Neural cell (in vitro differentiated cells): ENCODE measurements at regions not wholly inside any gene's neighbourhood (a gene's known extent, or its start where the extent isn't known, plus 50 kb on each side); places are given as distances from the start of the nearest gene placed in this dataset.

Experiments
- CTCF ChIP-seq: fragments of 450-650 bp; IDR thresholded peaks from 2 replicates; pipeline ENCODE4 v1.5.1; 2014; ENCODE audit warnings: antibody characterized with exemption, mild to moderate bottlenecking, moderate library complexity; ENCODE audit not compliant: poor library complexity, severe bottlenecking
- EZH2 ChIP-seq: fragments of 200-600, 300-800 bp; shearing (Covaris generic), sonication (generic); IDR thresholded peaks from 2 replicates; pipeline ENCODE4 v1.6.1; 2014; ENCODE audit warnings: antibody characterized with exemption, low read length, borderline replicate concordance, mild to moderate bottlenecking; ENCODE audit not compliant: insufficient read depth, poor library complexity, severe bottlenecking
- TAF1 ChIP-seq: IDR thresholded peaks from 2 replicates; pipeline ENCODE4 v1.6.1; 2012; ENCODE audit warnings: low read depth

DNA sequence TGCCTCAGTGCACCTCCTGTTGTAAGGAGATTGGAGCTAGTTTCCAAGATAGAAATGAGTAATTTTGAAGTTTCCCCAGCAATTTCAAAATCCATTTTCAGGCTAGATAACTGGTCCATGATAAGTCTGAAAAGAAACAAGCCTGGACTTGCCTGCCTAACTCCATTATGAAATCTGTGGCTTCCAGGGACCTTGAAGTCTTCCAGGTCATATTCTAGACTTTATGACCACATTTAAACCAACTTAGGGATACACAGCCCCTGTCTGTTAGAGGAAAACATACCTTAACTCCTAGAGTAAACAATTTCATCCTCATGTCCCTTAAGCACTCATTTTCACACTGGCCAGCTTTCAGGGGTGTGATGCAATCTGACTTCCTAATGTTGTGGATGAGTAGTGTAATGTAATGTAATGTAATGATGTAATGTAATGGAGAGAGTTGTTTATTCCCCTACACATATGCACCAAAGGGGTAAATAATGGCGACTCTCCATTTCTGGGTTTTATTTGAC lies 96.7 kb upstream of the FAM20A start:
- TF ChIP-seq CTCF (no peak), EZH2 (no peak), TAF1 (no peak)
